HCEC 1CT (cell line): ENCODE measurements at regions not wholly inside any gene's neighbourhood (a gene's known extent, or its start where the extent isn't known, plus 50 kb on each side); places are given as distances from the start of the nearest gene placed in this dataset.

Experiments used
- DNase-seq: peaks from one replicate; pipeline ENCODE4 v3.0.0-alpha.2; 2017

GRCh38 chr11:88448131-88448670, 110.7 kb upstream of the CTSC start:
- DNase-seq: no peak

- DNase-seq: no peak
Observed at GRCh38 chr11:88447281-88447680, 109.7 kb upstream of the CTSC start.

GRCh38 chr11:88439356-88439755, 101.8 kb upstream of the CTSC start:
- no peak for DNase-seq

- no peak for DNase-seq
Observed at GRCh38 chr11:88438721-88439120, 101.2 kb upstream of the CTSC start.

GRCh38 chr11:88435415-88435814, 97.9 kb upstream of the CTSC start:
- no peak for DNase-seq

GRCh38 chr11:88434333-88434976, 96.9 kb upstream of the CTSC start:
- DNase-seq: no peak

- DNase-seq: no peak
Observed at GRCh38 chr11:88433536-88434230, 96.1 kb upstream of the CTSC start.

- DNase-seq: no peak
Observed at GRCh38 chr11:88431675-88432341, 94.3 kb upstream of the CTSC start.

- DNase-seq: no peak
Observed at GRCh38 chr11:88428959-88429358, 91.4 kb upstream of the CTSC start.

GRCh38 chr11:88427719-88428118, 90.2 kb upstream of the CTSC start:
- DNase-seq: no peak

GRCh38 chr11:88424881-88425280, 87.3 kb upstream of the CTSC start:
- no peak for DNase-seq

- DNase-seq: peak; percentile 50
Observed at GRCh38 chr11:88421530-88421929, 84.0 kb upstream of the CTSC start.

GRCh38 chr11:88420165-88420791, 82.7 kb upstream of the CTSC start:
- DNase-seq: peak; percentile 92

GRCh38 chr11:88418508-88418907, 81.0 kb upstream of the CTSC start:
- no peak for DNase-seq

GRCh38 chr11:88415495-88415894, 78.0 kb upstream of the CTSC start:
- no peak for DNase-seq

GRCh38 chr11:88414981-88415413, 77.5 kb upstream of the CTSC start:
- DNase-seq: peak; percentile 36

- peak; percentile 51 for DNase-seq
Observed at GRCh38 chr11:88414385-88414861, 76.9 kb upstream of the CTSC start.

GRCh38 chr11:88411265-88411664, 73.7 kb upstream of the CTSC start:
- peak; percentile 96 for DNase-seq

- DNase-seq: no peak
Observed at GRCh38 chr11:88410656-88411055, 73.1 kb upstream of the CTSC start.

GRCh38 chr11:88410056-88410455, 72.5 kb upstream of the CTSC start:
- no peak for DNase-seq

GRCh38 chr11:88406876-88407275, 69.3 kb upstream of the CTSC start:
- DNase-seq: no peak

GRCh38 chr11:88405853-88406252, 68.3 kb upstream of the CTSC start:
- DNase-seq: no peak
